Glomerular visceral epithelial cell (primary cell): ENCODE measurements at regions not wholly inside any gene's neighbourhood (a gene's known extent, or its start where the extent isn't known, plus 50 kb on each side); places are given as distances from the start of the nearest gene placed in this dataset.
"Not testable (repeated sequence)": the region's sequence is repeated elsewhere in the genome, so short reads cannot be mapped to it uniquely, and the experiment has no call there.

Source experiments
- DNase-seq: peaks from one replicate; pipeline ENCODE4 v3.0.0-alpha.2; 2016; ENCODE audit errors: extremely low spot score

DNA sequence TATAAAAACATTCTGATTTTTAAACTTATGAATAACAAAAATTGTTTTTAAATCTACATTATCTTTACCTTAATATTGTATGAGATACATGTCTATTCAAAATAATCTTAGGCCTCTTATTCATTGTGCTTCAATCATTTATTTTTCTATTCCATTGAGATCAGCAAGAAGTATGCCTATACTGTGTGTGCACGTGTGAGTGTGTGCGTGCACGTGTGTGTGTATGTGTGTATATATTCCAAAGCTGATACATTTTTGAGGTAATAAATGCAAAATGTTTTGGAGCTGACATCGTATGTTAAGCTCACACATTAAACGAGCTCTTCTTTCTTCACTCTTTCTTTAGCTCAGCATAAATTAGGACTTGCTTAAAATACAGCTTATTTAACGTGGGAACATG is 1701.2 kb upstream of the PCDH10 start:
- no peak for DNase-seq

DNA sequence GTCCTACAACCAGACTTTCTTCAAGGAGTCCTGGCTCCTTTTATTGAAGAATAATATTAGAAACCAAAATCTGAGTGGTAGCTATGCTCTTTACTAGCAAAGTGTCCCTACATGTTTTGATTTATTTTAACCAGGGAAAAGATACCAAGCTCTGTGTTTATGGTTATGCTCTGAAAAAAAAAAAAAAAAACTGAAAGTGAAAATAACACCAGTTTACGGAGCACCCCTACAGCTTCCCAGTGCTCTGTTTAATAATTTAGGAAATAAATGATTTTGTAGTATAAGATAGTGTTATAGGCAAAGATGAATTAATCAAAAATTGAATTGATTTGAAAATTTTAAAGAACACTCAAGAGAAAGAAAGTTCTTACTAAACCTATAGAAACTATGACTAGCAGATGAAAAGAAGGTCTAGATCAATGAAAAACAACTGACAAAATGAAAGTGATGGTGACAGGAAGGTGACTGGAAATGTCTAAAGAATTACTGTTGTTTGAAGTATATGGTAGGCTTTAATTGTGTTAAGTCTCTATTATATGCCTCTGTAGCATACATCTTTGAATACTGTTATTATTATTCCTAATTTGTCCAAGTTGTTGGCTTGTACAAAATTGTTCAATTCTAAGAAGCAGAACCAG is 1698.4 kb upstream of the PCDH10 start:
- no peak for DNase-seq

DNA sequence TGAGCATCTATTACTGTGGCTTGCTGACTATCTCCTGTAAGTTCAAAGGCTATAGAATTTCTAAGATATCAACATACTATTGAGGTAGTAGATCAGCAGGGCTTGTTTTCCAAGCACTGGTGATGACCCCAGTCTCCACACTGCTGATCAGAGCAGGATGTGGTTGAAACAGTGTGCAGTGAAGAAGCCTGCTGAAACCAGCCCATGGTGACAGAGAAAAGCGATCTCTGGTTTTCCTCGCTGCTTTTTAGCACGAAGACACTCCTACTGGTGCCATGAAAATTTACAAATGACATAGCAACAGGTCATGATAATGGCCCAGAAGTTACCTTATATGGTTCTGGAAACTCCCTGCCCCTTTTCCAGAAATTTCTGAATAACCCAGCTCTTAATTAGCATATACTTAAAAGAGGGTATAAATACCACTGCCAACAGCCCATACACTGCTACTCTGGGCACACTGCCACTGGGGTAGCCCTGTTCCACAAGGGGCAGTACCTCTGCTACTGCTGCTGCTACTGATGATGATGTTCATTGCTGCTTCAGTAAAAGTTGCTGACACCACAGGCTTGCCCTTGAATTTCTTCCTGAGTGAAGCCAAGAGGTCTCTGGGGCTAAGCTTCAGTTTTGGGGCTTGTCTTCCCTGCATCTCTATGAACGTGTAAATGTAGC is 1689.5 kb upstream of the PCDH10 start:
- no peak for DNase-seq

DNA sequence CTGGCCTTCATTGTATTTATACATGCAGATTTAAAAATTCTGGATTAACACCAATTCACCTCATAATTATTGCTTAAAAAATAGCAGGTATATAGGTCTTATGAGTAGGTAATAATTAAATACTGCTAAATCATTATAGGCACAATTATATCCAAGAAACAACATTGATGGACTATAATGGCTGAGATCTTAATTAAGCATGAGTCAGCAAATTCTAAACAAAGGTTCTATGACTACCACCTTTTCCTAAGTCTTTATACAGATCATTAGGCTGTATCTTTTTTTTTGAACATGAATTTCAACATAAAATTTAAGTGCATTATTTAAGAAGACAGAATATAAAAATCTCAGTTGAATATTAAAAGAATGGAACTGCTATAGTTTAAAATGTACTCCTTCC is 1678.7 kb upstream of the PCDH10 start:
- no peak for DNase-seq

DNA sequence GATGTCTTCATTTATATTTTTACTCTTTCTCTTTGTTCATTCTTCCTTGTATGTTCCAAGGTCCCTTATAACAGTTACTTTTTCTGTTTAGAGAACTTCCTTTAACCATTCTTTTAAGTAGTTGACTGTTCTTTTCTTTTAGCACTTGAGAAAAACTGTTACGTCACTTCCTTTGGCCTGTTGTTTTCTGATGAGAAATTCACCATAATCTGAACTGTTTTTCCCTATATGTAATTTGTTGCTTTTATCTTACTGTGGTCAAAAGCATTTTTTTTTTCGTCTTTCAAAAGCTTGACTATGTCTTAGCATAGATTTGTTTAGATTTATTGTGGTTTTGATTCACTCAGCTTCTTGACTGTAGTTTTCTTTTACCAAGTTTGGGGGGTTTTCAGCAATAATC is 1660.3 kb upstream of the PCDH10 start:
- no peak for DNase-seq

DNA sequence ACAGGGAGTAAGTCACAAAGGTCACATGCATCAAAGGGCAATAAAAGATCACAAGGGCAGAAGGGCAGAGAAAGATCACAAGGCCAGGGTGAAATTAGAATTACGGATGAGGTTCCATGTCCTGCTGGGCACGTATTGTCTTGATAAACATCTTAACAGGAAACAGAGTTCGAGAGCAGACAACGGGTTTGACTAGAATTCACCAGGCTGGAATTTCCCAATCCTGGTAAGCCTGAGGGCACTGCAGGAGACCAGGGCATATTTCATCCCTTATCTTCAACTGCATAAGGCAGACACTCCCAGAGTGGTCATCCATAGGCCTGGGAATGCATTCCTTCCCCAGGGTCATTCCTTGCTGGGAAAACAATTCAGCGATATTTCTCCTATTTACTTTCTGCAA is 1652.9 kb upstream of the PCDH10 start:
- not testable (repeated sequence) for DNase-seq

DNA sequence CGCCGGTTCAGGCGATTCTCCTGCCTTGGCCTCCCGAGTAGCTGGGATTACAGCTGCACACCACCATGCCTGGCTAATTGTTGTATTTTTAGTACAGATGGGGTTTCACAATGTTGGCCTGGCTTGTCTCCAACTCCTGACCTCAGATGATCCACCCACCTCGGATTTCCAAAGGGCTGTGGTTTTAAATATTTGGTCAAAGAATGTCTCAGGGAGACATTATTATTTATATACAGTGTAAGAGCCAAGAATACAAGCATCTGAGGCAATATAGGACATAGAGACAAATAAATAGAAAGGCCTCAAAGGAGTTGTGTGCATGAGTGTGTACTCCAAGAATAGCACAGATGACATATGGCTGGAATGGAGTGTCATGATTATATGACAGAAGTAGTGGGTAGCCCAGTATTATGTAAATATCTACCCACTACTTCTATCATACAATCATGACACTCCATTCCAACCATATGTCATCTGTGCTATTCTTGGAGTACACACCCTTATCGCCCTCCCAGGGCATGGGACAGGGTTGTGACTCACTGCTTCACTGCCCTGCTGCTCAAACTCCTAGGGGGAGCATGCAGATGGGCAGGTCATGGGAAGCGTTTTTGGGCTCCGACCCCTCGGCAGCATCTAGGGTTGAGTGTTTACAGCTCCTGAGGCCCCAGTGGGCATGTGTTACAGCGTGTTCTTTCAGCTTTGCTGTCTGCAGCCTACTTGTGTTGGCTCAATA is 1649.8 kb upstream of the PCDH10 start:
- DNase-seq = peak; percentile 83

DNA sequence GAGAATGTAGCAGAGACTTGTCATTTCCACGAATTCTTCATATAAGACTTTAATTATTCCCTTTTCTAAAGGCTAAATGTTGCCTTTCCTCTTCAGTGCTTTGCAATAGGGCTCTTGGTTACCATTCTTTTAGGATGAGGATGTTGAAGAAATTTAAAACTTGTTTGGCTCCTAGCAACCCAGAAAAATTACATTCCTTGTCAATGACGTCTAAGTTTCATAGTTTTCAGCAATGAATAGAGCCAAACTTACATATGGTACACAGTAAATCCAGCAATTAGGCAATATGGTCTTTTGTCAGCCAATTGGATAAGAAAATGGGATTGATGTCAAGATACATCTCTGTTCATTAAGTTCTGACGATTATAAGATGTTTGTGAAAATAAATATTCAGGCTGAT is 1639.6 kb upstream of the PCDH10 start:
- DNase-seq = no peak

DNA sequence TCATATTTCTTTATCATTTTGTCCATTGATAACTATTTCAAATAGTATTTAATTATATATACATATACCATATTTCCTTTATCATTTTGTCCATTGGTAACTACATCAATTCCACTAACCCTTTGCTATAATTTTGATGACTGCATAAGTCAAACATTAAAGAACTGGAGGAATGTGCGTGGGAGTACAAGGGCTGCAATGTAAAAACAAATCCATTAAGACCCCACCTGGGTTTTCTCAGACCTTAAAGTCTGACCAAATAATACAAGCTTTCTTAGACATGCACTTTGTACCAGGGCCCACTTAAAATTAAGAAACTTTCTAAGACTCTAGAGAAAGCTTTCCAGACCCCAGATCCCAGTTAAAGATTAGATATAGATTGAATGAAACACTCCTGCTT is 1622.4 kb upstream of the PCDH10 start:
- no peak for DNase-seq

DNA sequence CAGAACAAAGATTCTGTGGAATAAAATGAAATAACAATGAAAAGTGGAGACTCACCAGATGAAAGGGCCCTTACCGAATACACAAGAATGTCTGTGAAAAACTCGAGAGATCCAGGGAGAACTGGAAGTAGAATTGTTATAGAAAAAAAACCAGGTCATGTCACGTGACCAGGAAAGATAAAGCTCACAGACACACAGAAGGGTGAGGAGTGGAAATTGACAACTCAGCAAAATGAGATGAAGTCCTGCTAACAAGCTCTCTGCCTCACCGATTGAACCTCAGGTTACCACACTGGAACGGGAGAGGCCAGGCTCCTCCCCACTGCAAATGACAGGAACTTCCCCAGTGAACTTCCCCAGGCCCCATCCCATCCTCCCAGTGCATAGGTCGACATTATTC is 1618.0 kb upstream of the PCDH10 start:
- DNase-seq = no peak

DNA sequence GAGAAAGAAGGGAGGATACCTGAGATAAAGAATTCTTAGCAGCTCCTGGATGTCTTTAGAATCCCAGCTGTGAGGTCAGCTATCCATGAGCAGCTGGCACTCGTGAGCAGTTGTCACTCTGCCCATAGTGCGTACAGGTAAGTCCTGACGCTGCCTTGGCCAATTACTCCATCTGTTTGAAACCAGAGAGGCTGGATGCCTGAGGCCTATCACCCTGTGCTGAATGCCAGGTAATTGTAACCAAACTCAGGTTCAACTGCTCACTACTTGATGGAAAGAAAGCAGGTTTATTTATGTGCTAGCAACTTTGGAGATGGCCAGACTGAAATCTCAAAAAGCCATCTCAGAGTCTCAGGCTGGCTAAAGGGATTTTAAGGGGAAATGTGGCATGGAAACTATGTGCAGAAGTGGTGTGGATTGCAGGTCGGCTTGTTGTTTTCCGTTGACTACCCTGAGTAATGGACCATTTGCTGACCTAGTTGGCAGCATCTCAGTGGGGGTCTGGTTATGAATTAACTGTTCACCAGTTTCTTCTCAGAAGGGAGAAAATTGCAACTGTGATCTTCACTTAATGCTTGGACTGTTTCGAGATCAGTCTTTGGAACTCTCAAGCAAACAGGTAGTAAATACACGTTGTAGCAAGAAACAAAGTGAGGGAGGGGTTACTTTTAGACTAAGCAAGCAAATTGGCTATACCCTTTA is 1614.0 kb upstream of the PCDH10 start:
- DNase-seq = peak; percentile 24

DNA sequence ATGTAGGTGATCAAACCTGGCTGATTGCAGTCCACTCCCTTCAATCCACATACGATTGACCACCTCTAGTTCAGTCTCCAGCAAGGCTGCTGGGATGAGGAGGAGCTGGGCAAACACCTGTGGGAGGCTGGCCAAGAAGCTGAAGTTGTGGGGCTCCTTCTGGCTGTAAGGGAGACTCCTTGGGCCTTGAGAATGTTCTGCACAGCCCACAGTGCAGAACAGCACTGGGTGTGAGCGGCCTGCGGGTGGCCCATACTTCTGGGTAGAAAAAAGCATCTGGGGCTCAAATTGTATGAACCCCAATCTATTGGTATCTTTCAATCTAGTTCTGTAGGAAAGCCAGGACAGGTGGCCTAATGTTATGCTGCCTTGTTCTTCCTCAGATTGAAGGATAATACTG is 1608.8 kb upstream of the PCDH10 start:
- no peak for DNase-seq

DNA sequence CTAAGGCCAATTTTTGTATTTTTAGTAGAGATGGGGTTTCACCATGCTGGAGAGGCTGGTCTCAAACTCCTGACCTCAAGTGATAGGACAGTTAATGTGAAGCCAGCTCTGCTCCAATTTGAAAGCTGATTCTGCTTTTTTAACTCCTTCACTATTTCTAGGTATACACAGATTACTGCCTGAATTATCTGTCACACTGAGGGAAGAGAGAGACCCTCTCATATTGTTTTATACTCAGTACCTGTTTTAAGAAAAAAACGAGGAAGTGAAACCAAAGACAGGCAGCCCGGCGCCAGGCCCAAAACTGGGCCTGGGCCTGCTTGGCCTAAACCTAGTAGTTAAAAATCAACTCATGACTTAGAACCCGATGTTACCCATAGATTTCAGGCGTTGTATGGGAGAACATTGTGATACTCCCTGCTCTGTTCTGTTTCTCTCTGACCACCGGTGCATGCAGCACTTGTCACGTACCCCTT is 1601.5 kb upstream of the PCDH10 start:
- no peak for DNase-seq

DNA sequence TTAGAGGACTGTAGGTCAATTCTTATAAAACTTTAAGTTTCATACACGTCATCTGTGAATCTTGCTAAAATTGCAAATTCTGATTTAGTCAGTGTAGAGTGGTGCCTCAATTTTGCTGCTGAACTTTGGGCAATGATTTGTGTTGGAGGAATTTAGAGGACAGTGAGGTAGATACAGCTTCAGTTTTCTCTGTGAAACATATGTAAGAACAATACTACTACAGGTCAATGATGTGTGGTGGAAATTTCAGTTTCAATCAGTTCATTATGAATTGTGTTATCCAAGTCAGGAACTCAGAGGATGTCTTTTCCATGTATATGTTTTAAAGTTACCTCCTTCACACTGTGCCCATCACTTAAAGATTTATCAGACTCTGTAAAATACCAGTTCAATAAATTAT is 1597.8 kb upstream of the PCDH10 start:
- no peak for DNase-seq

DNA sequence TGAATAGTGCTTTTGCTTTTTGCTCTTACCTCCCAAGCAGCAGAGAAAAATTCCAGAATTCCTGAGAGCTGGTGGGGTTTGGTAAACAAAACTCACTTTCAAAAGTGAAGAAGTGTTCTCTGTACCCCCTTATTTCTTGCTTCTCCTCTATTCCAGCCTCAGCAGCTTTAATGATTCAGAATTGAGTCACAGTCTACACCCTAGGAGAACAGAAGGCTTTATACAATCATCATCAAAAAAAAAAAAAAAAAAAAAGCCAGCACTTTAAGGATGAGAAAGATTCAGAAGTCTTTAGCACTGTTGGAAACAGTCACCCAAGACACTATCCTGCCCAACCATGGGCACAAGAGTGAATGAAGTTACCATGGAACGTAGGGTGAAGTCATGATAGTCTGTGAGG is 1583.1 kb upstream of the PCDH10 start:
- no peak for DNase-seq

DNA sequence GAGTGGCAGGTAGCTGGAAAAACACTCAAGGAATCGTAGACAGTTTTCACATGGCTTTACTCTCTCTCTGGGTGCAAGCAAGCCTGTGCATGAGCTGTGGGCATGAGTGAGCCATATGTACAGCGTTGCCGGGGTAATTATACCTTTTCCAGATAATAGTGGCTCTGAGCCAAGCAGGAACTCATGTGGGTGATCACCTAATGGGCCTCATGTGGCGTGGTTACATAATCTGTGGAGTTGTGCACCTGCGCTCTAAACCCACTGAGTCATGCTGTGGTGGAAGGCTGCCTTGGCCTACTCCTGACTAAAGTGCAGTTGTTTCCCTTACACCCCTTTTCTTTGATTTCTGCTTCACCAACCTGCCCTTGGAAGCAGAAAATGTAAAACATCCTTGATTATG is 1564.5 kb upstream of the PCDH10 start:
- peak; percentile 47 for DNase-seq

DNA sequence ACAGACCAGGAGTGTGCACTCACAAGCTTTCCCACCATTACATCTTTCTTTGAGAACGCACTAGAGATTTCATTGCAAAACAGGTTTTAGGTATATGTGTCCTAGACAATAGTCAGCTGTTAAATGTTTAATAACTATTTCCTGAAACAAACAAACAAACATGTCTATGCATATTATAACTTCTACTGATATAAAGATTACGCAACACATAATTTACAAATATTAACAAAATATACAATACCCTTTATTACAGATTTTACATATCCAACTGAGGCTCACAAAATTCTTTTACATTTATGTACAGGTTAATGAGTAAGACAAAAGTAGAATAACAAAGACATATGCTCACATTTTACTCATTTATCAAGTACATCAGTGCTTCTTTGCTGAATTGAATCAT is 1554.0 kb upstream of the PCDH10 start:
- no peak for DNase-seq

DNA sequence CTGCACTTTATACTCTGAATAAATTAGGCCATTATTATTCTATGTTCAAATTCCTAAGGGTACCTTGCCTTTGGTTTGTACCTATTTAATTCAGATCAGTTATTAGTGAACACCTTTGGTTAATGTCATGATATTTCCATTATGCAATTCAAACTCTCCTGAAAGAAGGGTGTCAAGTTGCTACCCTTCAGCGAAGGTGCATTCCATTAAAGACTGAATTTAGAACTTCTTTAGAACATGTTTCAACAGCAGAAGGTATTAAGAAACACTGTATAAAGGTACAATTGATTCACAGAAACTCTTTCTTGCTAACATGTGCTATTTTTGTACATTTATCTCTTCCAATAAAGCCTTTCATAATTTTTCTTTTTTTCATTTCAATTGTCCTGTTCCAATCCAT is 1545.4 kb upstream of the PCDH10 start:
- DNase-seq = no peak

DNA sequence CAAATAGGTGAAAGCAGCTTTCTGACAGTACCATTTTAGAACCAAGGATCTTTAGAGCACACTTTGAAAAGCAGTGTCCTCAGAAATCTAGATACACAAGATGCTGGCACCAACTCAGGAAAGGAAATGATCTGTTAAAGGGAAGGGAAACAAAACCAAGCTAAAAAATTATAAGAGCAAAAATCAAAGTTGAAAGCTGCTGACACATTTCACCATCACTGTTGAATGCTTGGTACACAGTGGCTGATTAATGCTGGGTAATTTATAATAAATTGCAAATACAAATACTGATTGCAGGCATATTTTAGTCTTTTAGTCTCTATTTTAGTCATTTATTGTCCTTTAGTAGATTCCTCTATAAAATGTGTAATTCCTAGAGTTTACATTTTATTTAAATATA is 1540.1 kb upstream of the PCDH10 start:
- DNase-seq = no peak

DNA sequence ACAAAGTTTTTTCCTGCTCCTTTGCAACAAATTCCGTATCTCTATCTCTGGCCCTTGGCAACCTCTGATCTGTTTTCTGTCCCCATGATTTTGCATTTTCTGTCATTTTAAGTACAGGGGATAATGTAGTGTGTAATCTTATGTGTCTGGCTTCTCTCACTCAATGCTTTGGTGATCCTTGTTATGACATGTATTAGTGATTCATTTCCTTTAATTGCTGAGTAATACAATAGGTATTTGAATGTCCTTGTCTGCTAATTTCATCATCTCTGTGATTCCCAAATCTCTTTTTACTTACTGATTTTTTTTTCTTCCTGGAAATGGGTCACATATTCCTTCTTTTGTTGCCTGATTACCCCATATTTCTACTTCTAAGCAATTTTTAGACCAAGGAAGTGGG is 1538.6 kb upstream of the PCDH10 start:
- DNase-seq = peak; percentile 36

DNA sequence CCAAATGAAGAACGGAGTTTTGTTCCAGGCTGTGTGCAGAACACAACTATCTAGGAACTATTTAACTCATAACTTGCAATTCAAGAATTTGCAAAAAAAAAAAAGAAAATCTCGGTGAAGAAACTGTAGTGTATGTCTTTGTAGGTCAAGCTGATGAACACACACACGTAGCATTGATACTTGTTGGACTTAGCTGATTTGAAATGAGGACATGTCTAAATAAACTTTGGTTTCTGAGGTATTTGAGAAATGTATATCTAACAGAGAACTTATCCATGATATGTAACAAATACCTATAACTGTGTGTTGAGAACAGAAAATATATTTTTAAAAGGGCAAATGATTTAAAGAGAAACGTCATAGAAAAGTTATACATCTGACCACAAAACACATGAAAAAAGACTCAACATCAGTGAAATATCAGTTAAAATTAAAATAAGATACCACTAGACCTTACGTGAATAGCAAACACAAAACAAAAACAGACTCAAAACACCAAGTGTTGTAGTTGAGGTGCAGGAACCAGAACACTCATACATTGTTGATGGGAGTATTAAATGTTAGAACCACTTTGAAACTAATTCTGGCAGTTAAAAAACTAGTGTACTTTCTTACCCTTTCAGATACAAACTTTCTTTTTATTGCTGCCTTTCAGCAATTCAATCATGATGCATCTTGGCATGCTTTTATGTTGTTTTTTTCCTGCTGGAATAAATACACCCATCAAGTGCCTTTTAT is 1535.8 kb upstream of the PCDH10 start:
- DNase-seq = no peak

DNA sequence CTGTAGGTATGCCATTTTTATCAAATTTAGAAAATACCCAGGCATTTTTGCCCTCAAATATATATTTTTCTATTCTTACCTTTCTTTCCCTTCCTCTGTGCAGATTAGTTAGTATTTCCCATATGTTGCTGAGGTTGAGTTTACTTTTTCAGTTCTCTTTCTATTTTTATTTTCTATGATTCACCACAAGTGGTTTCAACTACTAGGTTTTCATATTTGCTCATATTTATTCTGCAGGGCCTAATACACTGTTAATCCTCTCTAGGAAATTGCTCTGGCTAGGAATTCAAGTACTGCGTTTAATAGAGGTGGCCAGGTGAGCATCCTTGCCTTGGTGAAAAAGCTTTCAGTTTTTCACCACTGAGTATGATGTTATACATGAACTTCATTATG is 1535.3 kb upstream of the PCDH10 start:
- no peak for DNase-seq
